Activated CD4-positive, alpha-beta T cell treated with anti-CD3 and anti-CD28 coated beads, Interleukin-2, amount 10 ng/mL, durations not matched to agents 7 days and 5 days (primary cell): ENCODE measurements at regions not wholly inside any gene's neighbourhood (a gene's known extent, or its start where the extent isn't known, plus 50 kb on each side); places are given as distances from the start of the nearest gene placed in this dataset.
"Not testable (repeated sequence)": the region's sequence is repeated elsewhere in the genome, so short reads cannot be mapped to it uniquely, and the experiment has no call there.

Experiments
- CTCF ChIA-PET: fragments of 350-600 bp; sonication (Branson Sonifier 250); formaldehyde crosslinking; loops from one replicate; lab custom pipeline; 2021; ENCODE audit warnings: antibody characterized with exemption; lab: Charles Lee
- POLR2A ChIA-PET: fragments of 350-600 bp; sonication (Branson Sonifier 250); formaldehyde crosslinking; loops from one replicate; lab custom pipeline; 2021; ENCODE audit warnings: antibody characterized with exemption; lab: Charles Lee
- DNase-seq: peaks from one replicate; pipeline ENCODE4 v3.0.0-alpha.2; 2020
- H3K27ac Mint-ChIP-seq: one replicate; pipeline ENCODE4 v1.8.0; 2021; ENCODE audit warnings: mild to moderate bottlenecking, moderate library complexity, mixed read lengths
- H3K27me3 Mint-ChIP-seq: one replicate; pipeline ENCODE4 v1.8.0; 2021; ENCODE audit warnings: mixed read lengths
- H3K36me3 Mint-ChIP-seq: one replicate; pipeline ENCODE4 v1.8.0; 2021; ENCODE audit warnings: low read depth, mixed read lengths
- H3K4me1 Mint-ChIP-seq: one replicate; pipeline ENCODE4 v1.8.0; 2021; ENCODE audit warnings: mixed read lengths
- H3K4me3 Mint-ChIP-seq: one replicate; pipeline ENCODE4 v1.8.0; 2021; ENCODE audit warnings: mild to moderate bottlenecking, moderate library complexity, mixed read lengths
- H3K9me3 Mint-ChIP-seq: one replicate; pipeline ENCODE4 v1.8.0; 2021; ENCODE audit warnings: mixed read lengths

- CTCF ChIA-PET: interaction anchor here (1.0 kb wide), 1 partner anchor 9 kb away, joined by 3 read pairs; no protein-coding TSS in a partner anchor
- H3K4me3 Mint-ChIP-seq: no peak overlapping the region
- H3K9me3 Mint-ChIP-seq: no peaks in the 10 kb centered on the region
- no peak overlapping the region for H3K27ac Mint-ChIP-seq
- DNase-seq: no peak
- no peaks in the 10 kb centered on the region for H3K36me3 Mint-ChIP-seq
- POLR2A ChIA-PET: no interaction called here
- no peaks in the 10 kb centered on the region for H3K4me1 Mint-ChIP-seq
- peaks cover 2% of the 10 kb centered on the region for H3K27me3 Mint-ChIP-seq
Measured at GRCh38 chr18:67410075-67411070, 106.1 kb downstream of the DSEL start.

- no peaks in the 10 kb centered on the region for H3K36me3 Mint-ChIP-seq
- ChIA-PET POLR2A (no interaction called here), CTCF (no interaction called here)
- no peak overlapping the region for H3K27ac Mint-ChIP-seq
- peaks cover 2% of the 10 kb centered on the region for H3K27me3 Mint-ChIP-seq
- no peak for DNase-seq
- no peak overlapping the region for H3K4me3 Mint-ChIP-seq
- no peaks in the 10 kb centered on the region for H3K9me3 Mint-ChIP-seq
- H3K4me1 Mint-ChIP-seq: no peaks in the 10 kb centered on the region
Measured at GRCh38 chr18:67408240-67408639, 108.3 kb downstream of the DSEL start.

GRCh38 chr18:67406714-67407113 lies 109.8 kb downstream of the DSEL start:
- no peak for DNase-seq
- no peaks in the 10 kb centered on the region for H3K9me3 Mint-ChIP-seq
- H3K27me3 Mint-ChIP-seq: peaks cover under 1% of the 10 kb centered on the region
- no peak overlapping the region for H3K27ac Mint-ChIP-seq
- no peaks in the 10 kb centered on the region for H3K36me3 Mint-ChIP-seq
- ChIA-PET POLR2A (no interaction called here), CTCF (no interaction called here)
- H3K4me1 Mint-ChIP-seq: no peaks in the 10 kb centered on the region
- H3K4me3 Mint-ChIP-seq: no peak overlapping the region

DNA sequence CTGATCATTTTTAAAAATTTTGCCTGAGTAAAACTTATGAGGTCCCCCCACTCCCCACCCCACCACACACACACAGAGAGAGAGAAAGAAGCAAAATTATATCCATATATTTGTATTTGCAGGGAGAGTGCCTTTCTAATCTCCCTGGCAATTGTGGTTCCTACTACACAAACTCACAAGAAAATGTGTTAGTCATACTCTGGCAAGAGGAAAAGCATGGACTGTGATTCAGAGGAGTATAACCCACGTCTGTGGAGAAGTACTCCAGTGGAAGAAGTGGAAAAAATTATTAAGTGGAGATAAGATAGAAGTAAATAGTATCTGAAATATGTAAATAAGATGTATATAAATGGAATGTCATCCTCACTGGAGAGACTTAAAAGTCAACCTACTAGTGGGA lies 114.0 kb downstream of the DSEL start:
- no peaks in the 10 kb centered on the region for H3K4me1 Mint-ChIP-seq
- no peaks in the 10 kb centered on the region for H3K27me3 Mint-ChIP-seq
- H3K4me3 Mint-ChIP-seq: no peak overlapping the region
- no peaks in the 10 kb centered on the region for H3K36me3 Mint-ChIP-seq
- CTCF ChIA-PET: no interaction called here
- POLR2A ChIA-PET: no interaction called here
- no peak for DNase-seq
- no peak overlapping the region for H3K27ac Mint-ChIP-seq
- H3K9me3 Mint-ChIP-seq: no peaks in the 10 kb centered on the region

- Mint-ChIP-seq H3K4me1 (no peaks in the 10 kb centered on the region), H3K36me3 (no peaks in the 10 kb centered on the region), H3K27me3 (no peaks in the 10 kb centered on the region), H3K27ac (no peak overlapping the region), H3K4me3 (no peak overlapping the region), H3K9me3 (peaks cover 4% of the 10 kb centered on the region)
- no peak for DNase-seq
- CTCF ChIA-PET: no interaction called here
- POLR2A ChIA-PET: no interaction called here
Measured at GRCh38 chr18:67400502-67401117, 115.9 kb downstream of the DSEL start.

DNA sequence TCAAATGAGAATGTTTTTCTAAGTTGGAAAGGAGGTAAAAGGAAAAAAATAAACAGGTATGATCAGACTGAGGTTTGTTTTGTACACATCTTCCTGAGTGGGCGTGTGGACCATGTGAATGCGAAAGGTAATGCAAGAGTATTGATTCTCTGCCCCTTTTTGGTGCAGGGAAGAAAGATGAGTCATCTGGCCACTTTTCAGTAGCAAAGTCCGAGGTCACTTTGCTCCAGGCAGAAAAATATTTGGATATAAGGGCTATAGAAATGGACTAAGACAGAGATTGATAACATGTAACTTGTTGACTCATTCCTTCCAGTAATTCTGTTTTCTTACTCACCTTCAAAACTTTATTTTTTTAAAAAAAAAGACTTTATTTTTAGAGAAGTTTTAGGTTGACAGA lies 130.5 kb downstream of the DSEL start:
- H3K27ac Mint-ChIP-seq: no peak overlapping the region
- POLR2A ChIA-PET: no interaction called here
- H3K9me3 Mint-ChIP-seq: no peaks in the 10 kb centered on the region

DNA sequence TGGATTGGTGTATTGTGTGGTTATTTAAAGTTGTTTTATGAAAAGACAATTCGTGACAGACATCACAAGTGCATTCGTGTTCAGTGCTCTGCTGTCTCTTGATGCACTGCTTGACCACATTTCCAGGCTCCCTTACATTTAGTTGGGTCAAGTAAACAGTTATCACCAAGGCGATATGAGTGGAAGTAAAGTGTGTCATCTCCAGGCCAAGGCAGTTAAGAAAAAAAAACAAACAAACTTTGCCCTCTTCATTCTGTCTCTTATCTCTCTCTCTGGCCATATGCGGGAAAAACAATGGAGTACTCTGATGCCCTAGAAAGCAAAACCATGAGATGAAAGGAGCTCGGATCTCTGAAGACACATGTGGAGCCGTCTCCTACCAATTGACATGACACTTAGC lies 131.1 kb downstream of the DSEL start:
- no peak for DNase-seq
- H3K36me3 Mint-ChIP-seq: no peaks in the 10 kb centered on the region
- H3K27ac Mint-ChIP-seq: no peak overlapping the region
- ChIA-PET POLR2A (no interaction called here), CTCF (no interaction called here)
- H3K4me1 Mint-ChIP-seq: no peaks in the 10 kb centered on the region
- no peak overlapping the region for H3K4me3 Mint-ChIP-seq
- no peaks in the 10 kb centered on the region for H3K9me3 Mint-ChIP-seq
- H3K27me3 Mint-ChIP-seq: peaks cover 2% of the 10 kb centered on the region

More for the DNA sequence above, 130.5 kb downstream of the DSEL start:
- CTCF ChIA-PET: no interaction called here
- no peaks in the 10 kb centered on the region for H3K36me3 Mint-ChIP-seq
- H3K4me3 Mint-ChIP-seq: no peak overlapping the region
- H3K27me3 Mint-ChIP-seq: peaks cover 2% of the 10 kb centered on the region
- no peak for DNase-seq
- H3K4me1 Mint-ChIP-seq: no peaks in the 10 kb centered on the region

- POLR2A ChIA-PET, H3K27ac Mint-ChIP-seq, CTCF ChIA-PET: not testable (repeated sequence)
Measured at GRCh38 chr18:67384057-67384456, 132.5 kb downstream of the DSEL start.

DNA sequence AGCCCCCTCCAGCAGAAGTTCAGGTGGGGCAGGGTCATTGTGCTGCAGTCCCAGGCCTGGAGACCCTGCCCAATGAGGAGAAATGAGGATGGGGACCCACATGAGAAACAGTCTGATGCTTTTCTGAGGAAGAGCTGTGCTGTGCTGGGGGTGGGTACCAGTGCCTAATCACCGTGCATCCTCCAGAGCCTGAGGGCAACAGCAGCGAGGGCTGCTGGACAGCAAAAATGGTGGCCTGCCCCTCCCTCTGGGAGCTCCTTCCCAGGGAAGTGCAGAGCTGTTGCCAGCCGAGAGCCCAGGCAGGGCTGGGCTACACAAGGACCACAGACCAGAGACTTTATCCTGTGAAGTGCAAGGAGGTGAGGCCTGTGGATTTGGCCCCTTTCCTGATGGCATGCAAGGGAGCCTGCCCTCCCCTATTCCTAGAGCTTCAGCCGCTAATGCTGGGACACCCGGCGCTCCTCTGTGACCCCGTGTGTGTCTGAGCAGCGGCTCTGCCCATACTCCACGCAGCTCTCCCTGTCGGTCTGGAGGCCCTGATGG lies 134.8 kb downstream of the DSEL start:
- Mint-ChIP-seq H3K4me3 (no peak overlapping the region), H3K27ac (no peak overlapping the region), H3K36me3 (no peaks in the 10 kb centered on the region), H3K4me1 (no peaks in the 10 kb centered on the region), H3K9me3 (no peaks in the 10 kb centered on the region), H3K27me3 (peaks cover 2% of the 10 kb centered on the region)
- ChIA-PET POLR2A (no interaction called here), CTCF (no interaction called here)
- DNase-seq: no peak

More at GRCh38 chr18:67384057-67384456, 132.5 kb downstream of the DSEL start:
- H3K4me1 Mint-ChIP-seq, H3K36me3 Mint-ChIP-seq, DNase-seq, H3K4me3 Mint-ChIP-seq, H3K27me3 Mint-ChIP-seq, H3K9me3 Mint-ChIP-seq: not testable (repeated sequence)

- H3K27me3 Mint-ChIP-seq: peaks cover 2% of the 10 kb centered on the region
- ChIA-PET POLR2A (no interaction called here), CTCF (no interaction called here)
Measured at GRCh38 chr18:67380867-67381266, 135.7 kb downstream of the DSEL start.

DNA sequence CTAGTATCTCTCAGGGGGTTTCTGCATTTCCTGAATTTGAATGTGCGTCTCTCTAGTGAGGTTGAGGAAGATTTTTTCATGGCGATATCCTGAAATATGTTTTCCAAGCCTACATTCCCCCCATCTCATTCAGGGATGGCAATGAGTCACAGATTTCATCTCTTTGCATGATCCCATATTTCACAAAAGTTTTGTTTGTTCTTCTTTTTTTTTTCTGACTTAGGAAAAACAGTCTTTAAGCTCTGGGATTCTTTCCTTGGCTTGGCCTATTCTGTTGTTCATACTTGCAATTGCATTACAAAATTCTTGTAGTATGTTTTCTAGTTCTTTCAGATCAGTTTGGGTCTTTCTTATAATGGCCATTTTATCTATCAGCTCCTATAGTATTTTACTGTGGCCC lies 136.5 kb downstream of the DSEL start:
- Mint-ChIP-seq H3K36me3 (no peaks in the 10 kb centered on the region), H3K9me3 (no peaks in the 10 kb centered on the region), H3K27ac (no peak overlapping the region), H3K4me1 (no peaks in the 10 kb centered on the region), H3K4me3 (no peak overlapping the region), H3K27me3 (peaks cover 2% of the 10 kb centered on the region)
- ChIA-PET POLR2A (no interaction called here), CTCF (no interaction called here)
- no peak for DNase-seq

More at GRCh38 chr18:67380867-67381266, 135.7 kb downstream of the DSEL start:
- no peak for DNase-seq
- no peaks in the 10 kb centered on the region for H3K9me3 Mint-ChIP-seq
- H3K4me1 Mint-ChIP-seq: no peaks in the 10 kb centered on the region
- H3K4me3 Mint-ChIP-seq: no peak overlapping the region
- H3K27ac Mint-ChIP-seq: no peak overlapping the region
- no peaks in the 10 kb centered on the region for H3K36me3 Mint-ChIP-seq

DNA sequence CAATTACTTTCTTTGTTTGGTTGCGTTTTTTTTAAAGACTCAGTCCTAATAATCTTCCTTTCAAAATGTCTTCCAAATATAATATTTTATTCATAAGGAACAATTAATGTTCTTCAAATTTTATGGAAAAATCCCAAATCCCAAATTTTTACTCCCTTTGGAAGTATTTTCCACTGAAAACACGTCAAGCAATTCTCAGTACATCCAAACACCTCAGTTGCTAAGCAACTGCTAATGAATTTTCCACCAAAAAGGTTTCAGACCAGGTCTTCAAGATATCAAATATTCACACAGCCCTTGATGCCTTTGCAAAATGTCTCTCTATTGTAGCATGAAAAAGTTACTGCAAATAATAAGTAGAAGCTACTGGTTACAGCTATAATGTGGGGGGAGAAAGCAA lies 140.1 kb downstream of the DSEL start:
- H3K36me3 Mint-ChIP-seq: no peaks in the 10 kb centered on the region
- CTCF ChIA-PET: interaction anchor here (1.3 kb wide), 1 partner anchor 13 kb away, joined by 3 read pairs; no protein-coding TSS in a partner anchor
- H3K27ac Mint-ChIP-seq: no peak overlapping the region
- H3K4me3 Mint-ChIP-seq: no peak overlapping the region
- H3K27me3 Mint-ChIP-seq: peaks cover 2% of the 10 kb centered on the region
- no peaks in the 10 kb centered on the region for H3K4me1 Mint-ChIP-seq
- no peaks in the 10 kb centered on the region for H3K9me3 Mint-ChIP-seq
- POLR2A ChIA-PET: no interaction called here
- no peak for DNase-seq

DNA sequence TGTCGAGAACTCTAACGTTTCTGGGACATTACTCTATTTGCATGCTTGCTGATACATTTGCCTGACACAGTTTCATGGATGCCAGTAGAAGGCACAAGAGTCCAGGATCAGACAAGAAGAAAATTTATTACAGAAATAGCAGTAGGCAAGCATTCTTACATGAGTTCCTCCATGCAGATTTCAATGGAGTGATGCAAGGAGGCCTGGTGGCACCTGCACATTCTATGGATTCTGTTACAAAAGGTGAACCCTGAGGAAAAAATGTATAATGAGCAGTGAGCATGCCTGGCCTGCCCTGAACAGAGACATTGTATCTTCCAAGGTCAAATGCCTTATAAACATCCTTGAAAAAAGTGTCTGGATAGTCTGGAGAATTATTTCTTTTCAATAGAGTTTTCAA lies 142.9 kb downstream of the DSEL start:
- ChIA-PET POLR2A (no interaction called here), CTCF (no interaction called here)
- no peak overlapping the region for H3K4me3 Mint-ChIP-seq
- no peak for DNase-seq
- H3K27me3 Mint-ChIP-seq: peaks cover 2% of the 10 kb centered on the region
- H3K36me3 Mint-ChIP-seq: no peaks in the 10 kb centered on the region
- no peaks in the 10 kb centered on the region for H3K4me1 Mint-ChIP-seq
- no peak overlapping the region for H3K27ac Mint-ChIP-seq
- no peaks in the 10 kb centered on the region for H3K9me3 Mint-ChIP-seq
